ENCODE measurements at regions not wholly inside any gene's neighbourhood (a gene's known extent, or its start where the extent isn't known, plus 50 kb on each side); places are given as distances from the start of the nearest gene placed in this dataset.

DNA sequence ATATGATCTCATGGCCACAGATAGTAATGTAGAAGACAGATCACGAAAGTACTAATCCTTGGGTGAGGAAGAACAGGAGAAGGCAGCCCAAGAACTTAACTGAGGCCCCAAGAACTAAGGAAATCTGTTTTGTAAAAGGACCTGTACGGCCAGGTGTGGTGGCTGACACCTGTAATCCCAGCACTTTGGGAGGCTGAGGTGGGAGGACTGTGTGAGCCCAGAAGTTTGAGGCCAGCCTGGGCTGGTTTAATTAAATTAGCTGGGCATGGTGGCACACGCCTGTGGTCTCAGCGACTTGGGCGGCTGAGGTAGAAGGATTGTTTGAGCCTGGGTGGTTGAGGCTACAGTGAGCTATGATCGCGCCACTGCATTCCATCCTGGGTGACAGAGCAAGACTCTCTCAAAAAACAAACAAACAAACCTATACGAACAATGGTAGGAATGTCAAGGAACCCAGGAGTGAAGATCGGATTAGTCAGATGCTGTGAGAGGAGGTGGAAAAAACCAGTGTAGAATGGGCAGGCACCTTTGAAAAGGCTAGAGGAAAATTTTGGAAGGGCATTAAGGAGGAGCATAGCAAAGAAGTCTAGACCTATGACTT, 283.8 kb upstream of the DMRT1 start:
- TF ChIP-seq POLR2A (IDR thresholded peaks at IDR 0.05; ENCODE audit: low read depth, low read length) (no peak), POLR2AphosphoS5 (IDR thresholded peaks at IDR 0.05; ENCODE audit: low read depth, low read length) (no peak), TAF1 (IDR thresholded peaks at IDR 0.05; ENCODE audit: borderline replicate concordance, low read depth, low read length) (no peak)
